DOHH2 (cell line): ENCODE measurements at regions not wholly inside any gene's neighbourhood (a gene's known extent, or its start where the extent isn't known, plus 50 kb on each side); places are given as distances from the start of the nearest gene placed in this dataset.

Experiments used
- H3F3A ChIP-seq: fragments of 200-600 bp; sonication (generic), shearing (Covaris generic); 2 replicates; pipeline ENCODE4 v1.6.0; 2016; ENCODE audit warnings: antibody characterized with exemption, mild to moderate bottlenecking; ENCODE audit not compliant: control insufficient read depth, insufficient read depth
- H3K27ac ChIP-seq: fragments of 200-600 bp; sonication (generic); 2 replicates; pipeline ENCODE4 v1.5.1; 2014; ENCODE audit warnings: low read depth, mild to moderate bottlenecking, low read length, moderate library complexity
- H3K27me3 ChIP-seq: fragments of 200-600 bp; sonication (generic); 2 replicates; pipeline ENCODE4 v1.6.1; 2014; ENCODE audit warnings: mild to moderate bottlenecking, low read length, mixed read lengths; ENCODE audit not compliant: control insufficient read depth
- H3K36me3 ChIP-seq: fragments of 200-600 bp; sonication (generic); 2 replicates; pipeline ENCODE4 v1.6.1; 2014; ENCODE audit warnings: mild to moderate bottlenecking, low read length, moderate library complexity, mixed read lengths; ENCODE audit not compliant: control insufficient read depth
- H3K4me1 ChIP-seq: fragments of 200-600 bp; sonication (generic); 2 replicates; pipeline ENCODE4 v1.6.1; 2014; ENCODE audit warnings: mild to moderate bottlenecking, low read length, mixed read lengths; ENCODE audit not compliant: control insufficient read depth
- H3K4me2 ChIP-seq: fragments of 200-600 bp; sonication (generic); 2 replicates; pipeline ENCODE4 v1.6.0; 2014; ENCODE audit warnings: mild to moderate bottlenecking, low read length, moderate library complexity
- H3K4me3 ChIP-seq: fragments of 200-600 bp; sonication (generic); 2 replicates; pipeline ENCODE4 v1.5.1; 2014; ENCODE audit warnings: mild to moderate bottlenecking, low read length, mixed read lengths
- H3K79me2 ChIP-seq: fragments of 200-600 bp; sonication (generic); 2 replicates; pipeline ENCODE4 v1.6.1; 2014; ENCODE audit warnings: mild to moderate bottlenecking, low read length, mixed read lengths; ENCODE audit not compliant: control insufficient read depth
- H3K9me2 ChIP-seq: fragments of 200-600 bp; sonication (generic); replicated peaks from 2 replicates; pipeline ENCODE4 v1.6.1; 2014; ENCODE audit warnings: mild to moderate bottlenecking, low read length, mixed read lengths; ENCODE audit not compliant: control insufficient read depth
- H3K9me3 ChIP-seq: fragments of 200-600 bp; sonication (generic); 2 replicates; pipeline ENCODE4 v1.6.1; 2014; ENCODE audit warnings: antibody characterized with exemption, low read length, mixed read lengths; ENCODE audit not compliant: control insufficient read depth, insufficient read depth
- H4K20me1 ChIP-seq: fragments of 200-600 bp; sonication (generic); 2 replicates; pipeline ENCODE4 v1.6.0; 2014; ENCODE audit warnings: low read depth, mild to moderate bottlenecking, antibody characterized with exemption, low read length, moderate library complexity; ENCODE audit not compliant: control insufficient read depth, insufficient read depth
- EZH2phosphoT487 ChIP-seq: fragments of 200-600 bp; sonication (generic); IDR thresholded peaks from 2 replicates; pipeline ENCODE4 v1.6.1; 2017; ENCODE audit warnings: borderline replicate concordance, mild to moderate bottlenecking, antibody characterized with exemption, low read length, moderate library complexity, mixed read lengths
- TF ChIP-seq, protein P1 (sequence below): fragments of 200-600 bp; sonication (generic); IDR thresholded peaks from one replicate; pipeline ENCODE4 v1.5.1; 2014; ENCODE audit warnings: antibody characterized with exemption, mild to moderate bottlenecking, low read depth, low read length; ENCODE audit not compliant: poor library complexity, severe bottlenecking

DNA sequence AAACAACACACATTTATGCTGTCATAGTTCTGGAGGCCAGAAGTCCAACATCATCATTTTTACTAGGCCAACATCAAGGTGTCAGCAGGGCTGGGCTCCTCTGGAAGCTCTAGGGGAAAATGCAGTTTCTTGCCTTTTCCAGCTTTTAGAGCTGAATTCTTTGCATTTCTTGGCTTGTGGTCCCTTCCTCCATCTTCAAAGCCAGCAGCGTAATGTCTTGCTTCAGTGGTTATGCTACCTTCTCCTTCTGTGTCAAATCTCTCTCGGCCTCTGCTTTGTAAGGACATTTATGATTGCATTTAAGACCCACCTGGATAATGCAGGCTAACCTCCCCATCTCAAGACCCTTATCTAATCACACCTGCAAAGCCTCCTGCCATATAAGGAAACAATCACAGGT is 66.5 kb upstream of the ANKRD1 start:
- TF ChIP-seq, protein P1, sequence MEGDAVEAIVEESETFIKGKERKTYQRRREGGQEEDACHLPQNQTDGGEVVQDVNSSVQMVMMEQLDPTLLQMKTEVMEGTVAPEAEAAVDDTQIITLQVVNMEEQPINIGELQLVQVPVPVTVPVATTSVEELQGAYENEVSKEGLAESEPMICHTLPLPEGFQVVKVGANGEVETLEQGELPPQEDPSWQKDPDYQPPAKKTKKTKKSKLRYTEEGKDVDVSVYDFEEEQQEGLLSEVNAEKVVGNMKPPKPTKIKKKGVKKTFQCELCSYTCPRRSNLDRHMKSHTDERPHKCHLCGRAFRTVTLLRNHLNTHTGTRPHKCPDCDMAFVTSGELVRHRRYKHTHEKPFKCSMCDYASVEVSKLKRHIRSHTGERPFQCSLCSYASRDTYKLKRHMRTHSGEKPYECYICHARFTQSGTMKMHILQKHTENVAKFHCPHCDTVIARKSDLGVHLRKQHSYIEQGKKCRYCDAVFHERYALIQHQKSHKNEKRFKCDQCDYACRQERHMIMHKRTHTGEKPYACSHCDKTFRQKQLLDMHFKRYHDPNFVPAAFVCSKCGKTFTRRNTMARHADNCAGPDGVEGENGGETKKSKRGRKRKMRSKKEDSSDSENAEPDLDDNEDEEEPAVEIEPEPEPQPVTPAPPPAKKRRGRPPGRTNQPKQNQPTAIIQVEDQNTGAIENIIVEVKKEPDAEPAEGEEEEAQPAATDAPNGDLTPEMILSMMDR = no peak
- TF ChIP-seq EZH2phosphoT487 = no peak
- Histone ChIP-seq H3K79me2 (no peaks in the 10 kb centered on the region), H3K4me2 (peak overlapping the region; percentile 47), H3K27me3 (no peaks in the 10 kb centered on the region), H3K4me1 (peaks cover 98% of the 10 kb centered on the region), H4K20me1 (no peaks in the 10 kb centered on the region), H3K9me2 (no peaks in the 10 kb centered on the region), H3K36me3 (no peaks in the 10 kb centered on the region), H3F3A (peaks cover 17% of the 10 kb centered on the region), H3K27ac (peak overlapping the region; percentile 91), H3K9me3 (no peaks in the 10 kb centered on the region), H3K4me3 (peak overlapping the region; percentile 26)

DNA sequence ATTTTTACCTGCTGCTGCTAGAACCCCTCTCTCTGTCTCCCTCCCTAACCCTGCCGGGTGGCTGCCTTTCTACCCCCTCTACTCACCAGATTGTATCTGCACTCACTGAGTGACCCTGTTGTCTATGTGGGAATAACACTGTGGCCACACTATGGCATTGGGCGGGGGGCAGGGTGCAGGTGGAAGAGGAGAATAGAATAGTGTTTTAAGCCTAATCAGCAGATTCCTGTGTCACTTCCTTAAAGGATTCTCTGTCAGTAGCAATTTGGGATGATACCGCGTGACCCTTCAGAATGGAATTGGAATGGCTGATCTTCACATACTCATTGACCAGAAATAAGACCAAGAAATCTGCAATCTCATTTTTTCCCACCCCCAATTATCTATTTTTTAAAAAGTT is 67.1 kb upstream of the ANKRD1 start:
- Histone ChIP-seq H3K27ac (peak overlapping the region; percentile 91), H3K4me2 (peak overlapping the region; percentile 47), H3K79me2 (no peaks in the 10 kb centered on the region), H3K36me3 (no peaks in the 10 kb centered on the region), H3K27me3 (no peaks in the 10 kb centered on the region), H3K4me3 (no peak overlapping the region), H3K9me2 (no peaks in the 10 kb centered on the region), H3F3A (peaks cover 17% of the 10 kb centered on the region), H4K20me1 (no peaks in the 10 kb centered on the region), H3K9me3 (no peaks in the 10 kb centered on the region), H3K4me1 (peaks cover 98% of the 10 kb centered on the region)
- TF ChIP-seq, protein P1 = no peak
- TF ChIP-seq EZH2phosphoT487 = no peak

DNA sequence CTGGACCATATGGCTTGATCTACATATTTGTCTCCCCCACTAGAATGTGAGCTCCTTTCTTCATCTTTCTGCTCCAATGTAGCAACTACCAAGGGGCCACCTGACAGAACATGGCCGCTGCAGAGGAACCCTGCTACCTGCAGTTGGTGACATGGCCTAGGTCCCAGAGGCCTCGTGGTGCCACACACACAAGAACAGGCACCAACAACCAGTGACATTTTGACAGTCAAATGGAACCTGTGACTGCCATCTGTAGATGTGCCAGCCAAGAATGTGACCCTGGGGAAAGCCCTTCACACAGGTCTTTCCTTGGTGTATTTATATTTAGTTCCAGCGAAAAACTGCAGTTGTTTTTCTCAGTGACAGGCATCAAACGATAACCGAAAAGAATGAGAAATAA is 67.9 kb upstream of the ANKRD1 start:
- no peaks in the 10 kb centered on the region for H4K20me1 ChIP-seq
- no peak overlapping the region for H3K4me3 ChIP-seq
- no peaks in the 10 kb centered on the region for H3K9me2 ChIP-seq
- no peaks in the 10 kb centered on the region for H3K79me2 ChIP-seq
- H3K4me2 ChIP-seq = peak overlapping the region; percentile 39
- peaks cover 15% of the 10 kb centered on the region for H3F3A ChIP-seq
- no peaks in the 10 kb centered on the region for H3K27me3 ChIP-seq
- no peaks in the 10 kb centered on the region for H3K36me3 ChIP-seq
- peak overlapping the region; percentile 91 for H3K27ac ChIP-seq
- TF ChIP-seq, protein P1 = no peak
- TF ChIP-seq EZH2phosphoT487 = no peak
- H3K4me1 ChIP-seq = peaks cover 97% of the 10 kb centered on the region
- H3K9me3 ChIP-seq = no peaks in the 10 kb centered on the region
